ENCODE measurements at regions not wholly inside any gene's neighbourhood (a gene's known extent, or its start where the extent isn't known, plus 50 kb on each side); places are given as distances from the start of the nearest gene placed in this dataset.
"Not testable (repeated sequence)": the region's sequence is repeated elsewhere in the genome, so short reads cannot be mapped to it uniquely, and the experiment has no call there.

GRCh38 chr5:71907608-71908145, 188.6 kb downstream of the CARTPT start:
- DNase-seq = no peak

- no peak for DNase-seq
Observed at GRCh38 chr5:71910741-71911140, 191.7 kb downstream of the CARTPT start.

GRCh38 chr5:71912021-71912420, 192.9 kb downstream of the CARTPT start:
- DNase-seq = no peak

GRCh38 chr5:71914281-71914680, 193.0 kb upstream of the MAP1B start:
- no peak for DNase-seq

- no peak for DNase-seq
Observed at GRCh38 chr5:71922584-71923106, 184.6 kb upstream of the MAP1B start.

- no peak for DNase-seq
Observed at GRCh38 chr5:71923755-71924154, 183.5 kb upstream of the MAP1B start.

GRCh38 chr5:71924325-71924724, 182.9 kb upstream of the MAP1B start:
- no peak for DNase-seq

- no peak for DNase-seq
Observed at GRCh38 chr5:71924980-71925379, 182.3 kb upstream of the MAP1B start.

- DNase-seq = no peak
Observed at GRCh38 chr5:71925608-71926091, 181.6 kb upstream of the MAP1B start.

- no peak for DNase-seq
Observed at GRCh38 chr5:71929003-71929402, 178.3 kb upstream of the MAP1B start.

GRCh38 chr5:71930554-71930953, 176.7 kb upstream of the MAP1B start:
- not testable (repeated sequence) for DNase-seq

- no peak for DNase-seq
Observed at GRCh38 chr5:71932131-71932654, 175.1 kb upstream of the MAP1B start.

- no peak for DNase-seq
Observed at GRCh38 chr5:71932655-71933338, 174.5 kb upstream of the MAP1B start.

GRCh38 chr5:71934322-71934721, 173.0 kb upstream of the MAP1B start:
- DNase-seq = no peak

- no peak for DNase-seq
Observed at GRCh38 chr5:71937921-71938698, 169.2 kb upstream of the MAP1B start.

- DNase-seq = no peak
Observed at GRCh38 chr5:71938895-71939294, 168.4 kb upstream of the MAP1B start.

- DNase-seq = no peak
Observed at GRCh38 chr5:71939452-71940230, 167.6 kb upstream of the MAP1B start.

GRCh38 chr5:71943874-71944273, 163.4 kb upstream of the MAP1B start:
- no peak for DNase-seq

- no peak for DNase-seq
Observed at GRCh38 chr5:71945436-71945835, 161.8 kb upstream of the MAP1B start.

- no peak for DNase-seq
Observed at GRCh38 chr5:71946343-71947030, 160.8 kb upstream of the MAP1B start.

- DNase-seq = no peak
Observed at GRCh38 chr5:71948206-71948605, 159.1 kb upstream of the MAP1B start.

GRCh38 chr5:71949772-71950171, 157.5 kb upstream of the MAP1B start:
- no peak for DNase-seq

Measured in hindlimb muscle (tissue), 1 donor.